ENCODE measurements at regions not wholly inside any gene's neighbourhood (a gene's known extent, or its start where the extent isn't known, plus 50 kb on each side); places are given as distances from the start of the nearest gene placed in this dataset.

DNA sequence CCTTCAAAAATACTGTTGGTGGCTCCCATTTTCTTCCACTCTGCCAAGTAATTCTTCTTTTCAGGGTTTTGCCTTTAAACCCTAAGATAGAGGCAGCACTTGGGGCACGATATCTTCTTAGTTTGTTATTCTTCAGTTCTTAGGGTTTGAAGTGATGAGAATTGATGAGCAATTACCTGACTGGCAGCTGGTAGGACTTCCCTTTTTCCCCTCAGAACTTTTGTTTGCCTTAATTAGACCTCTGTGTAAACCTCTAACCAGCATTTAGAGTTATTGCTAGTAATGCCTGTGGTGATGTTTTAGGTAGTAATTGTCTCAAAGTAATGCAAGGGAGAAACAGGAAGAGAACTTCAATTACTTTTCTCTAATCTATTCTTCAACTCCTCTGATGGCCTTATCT lies 683.5 kb downstream of the RPL10L start:
- no peaks in the 10 kb centered on the region for H3F3A ChIP-seq (ENCODE audit: insufficient read depth)
- H3K79me2 ChIP-seq (ENCODE audit: insufficient read depth, low read length): no peaks in the 10 kb centered on the region
- H3K4me2 ChIP-seq (ENCODE audit: low read depth, low read length, poor library complexity, severe bottlenecking): no peak overlapping the region
- peaks cover 5% of the 10 kb centered on the region; the same call in 1 of the 2 replicates for H3K9me3 ChIP-seq (ENCODE audit: insufficient read depth, low read length)
- no peak overlapping the region for H3K27ac ChIP-seq (ENCODE audit: low read depth, low read length)
- no peaks in the 10 kb centered on the region for H3K9me2 ChIP-seq (replicated peaks; ENCODE audit: insufficient read depth, low read length)
- H3K4me3 ChIP-seq (ENCODE audit: insufficient read depth, low read length, poor library complexity, severe bottlenecking): no peak overlapping the region
- no peak overlapping the region for H3K9ac ChIP-seq (ENCODE audit: low read length)
- TF ChIP-seq EZH2phosphoT487 (conservative IDR thresholded peaks at IDR 0.05; ENCODE audit: low read length): no peak
- TF ChIP-seq, protein P1, sequence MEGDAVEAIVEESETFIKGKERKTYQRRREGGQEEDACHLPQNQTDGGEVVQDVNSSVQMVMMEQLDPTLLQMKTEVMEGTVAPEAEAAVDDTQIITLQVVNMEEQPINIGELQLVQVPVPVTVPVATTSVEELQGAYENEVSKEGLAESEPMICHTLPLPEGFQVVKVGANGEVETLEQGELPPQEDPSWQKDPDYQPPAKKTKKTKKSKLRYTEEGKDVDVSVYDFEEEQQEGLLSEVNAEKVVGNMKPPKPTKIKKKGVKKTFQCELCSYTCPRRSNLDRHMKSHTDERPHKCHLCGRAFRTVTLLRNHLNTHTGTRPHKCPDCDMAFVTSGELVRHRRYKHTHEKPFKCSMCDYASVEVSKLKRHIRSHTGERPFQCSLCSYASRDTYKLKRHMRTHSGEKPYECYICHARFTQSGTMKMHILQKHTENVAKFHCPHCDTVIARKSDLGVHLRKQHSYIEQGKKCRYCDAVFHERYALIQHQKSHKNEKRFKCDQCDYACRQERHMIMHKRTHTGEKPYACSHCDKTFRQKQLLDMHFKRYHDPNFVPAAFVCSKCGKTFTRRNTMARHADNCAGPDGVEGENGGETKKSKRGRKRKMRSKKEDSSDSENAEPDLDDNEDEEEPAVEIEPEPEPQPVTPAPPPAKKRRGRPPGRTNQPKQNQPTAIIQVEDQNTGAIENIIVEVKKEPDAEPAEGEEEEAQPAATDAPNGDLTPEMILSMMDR (IDR thresholded peaks at IDR 0.05; ENCODE audit: insufficient read depth, low read length, poor library complexity, severe bottlenecking): no peak
- H2AFZ ChIP-seq (ENCODE audit: low read depth, low read length, severe bottlenecking): no peak overlapping the region
- no peaks in the 10 kb centered on the region for H3K36me3 ChIP-seq (ENCODE audit: low read length)
- no peaks in the 10 kb centered on the region for H3K27me3 ChIP-seq (ENCODE audit: low read length)
- no peaks in the 10 kb centered on the region for H4K20me1 ChIP-seq (ENCODE audit: low read depth, low read length)

DNA sequence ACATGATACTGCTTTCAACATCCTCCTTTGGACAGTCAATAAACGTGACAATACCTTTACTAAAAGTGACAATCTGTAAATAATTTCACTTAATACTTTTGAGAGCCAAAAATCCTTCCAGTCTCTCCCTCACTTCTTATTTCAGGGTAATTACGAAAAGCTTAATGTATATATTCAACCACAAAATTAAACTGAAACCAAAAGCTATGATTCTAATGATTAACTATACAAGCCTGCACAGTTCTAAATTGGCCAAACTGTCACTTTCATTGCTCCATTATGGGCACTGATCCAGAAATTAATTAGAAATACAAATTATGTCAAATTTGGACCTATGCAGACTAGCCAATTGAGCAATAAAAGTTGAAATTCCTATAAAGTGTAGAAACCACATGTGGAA lies 696.5 kb upstream of the MIS18BP1 start:
- H3K9me2 ChIP-seq (replicated peaks; ENCODE audit: insufficient read depth, low read length): no peaks in the 10 kb centered on the region
- no peaks in the 10 kb centered on the region for H4K20me1 ChIP-seq (ENCODE audit: low read depth, low read length)
- H3K9me3 ChIP-seq (ENCODE audit: insufficient read depth, low read length): no peaks in the 10 kb centered on the region
- no peak overlapping the region for H2AFZ ChIP-seq (ENCODE audit: low read depth, low read length, severe bottlenecking)
- no peak for TF ChIP-seq EZH2phosphoT487 (conservative IDR thresholded peaks at IDR 0.05; ENCODE audit: low read length)
- TF ChIP-seq, protein P1 (IDR thresholded peaks at IDR 0.05; ENCODE audit: insufficient read depth, low read length, poor library complexity, severe bottlenecking): no peak
- no peak overlapping the region for H3K4me2 ChIP-seq (ENCODE audit: low read depth, low read length, poor library complexity, severe bottlenecking)
- H3K27ac ChIP-seq (ENCODE audit: low read depth, low read length): no peak overlapping the region
- H3K27me3 ChIP-seq (ENCODE audit: low read length): no peaks in the 10 kb centered on the region
- H3K4me3 ChIP-seq (ENCODE audit: insufficient read depth, low read length, poor library complexity, severe bottlenecking): no peak overlapping the region
- H3K36me3 ChIP-seq (ENCODE audit: low read length): no peaks in the 10 kb centered on the region
- no peaks in the 10 kb centered on the region for H3F3A ChIP-seq (ENCODE audit: insufficient read depth)
- H3K79me2 ChIP-seq (ENCODE audit: insufficient read depth, low read length): no peaks in the 10 kb centered on the region
- no peak overlapping the region for H3K9ac ChIP-seq (ENCODE audit: low read length)

DNA sequence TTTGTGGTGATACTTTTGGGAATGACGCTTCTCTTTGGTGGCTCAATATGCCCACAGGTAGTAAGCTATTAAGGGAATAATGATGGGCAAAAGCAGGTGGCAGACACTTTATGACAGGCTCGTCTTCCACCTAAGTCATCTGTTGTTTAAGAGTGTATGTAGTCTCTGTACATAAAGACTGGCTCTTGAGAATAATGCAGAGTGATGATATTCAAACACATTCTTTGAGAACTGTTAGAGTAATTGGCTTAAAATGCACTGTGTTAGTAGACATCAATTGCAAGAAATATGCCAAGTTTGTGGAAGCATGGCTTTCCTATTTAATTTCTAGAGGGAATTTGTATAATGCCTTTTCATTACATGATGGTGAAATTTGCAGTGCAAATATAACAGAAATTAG lies 694.8 kb upstream of the MIS18BP1 start:
- no peaks in the 10 kb centered on the region for H3F3A ChIP-seq (ENCODE audit: insufficient read depth)
- H3K79me2 ChIP-seq (ENCODE audit: insufficient read depth, low read length): no peaks in the 10 kb centered on the region
- H3K9ac ChIP-seq (ENCODE audit: low read length): no peak overlapping the region
- H3K4me2 ChIP-seq (ENCODE audit: low read depth, low read length, poor library complexity, severe bottlenecking): no peak overlapping the region
- TF ChIP-seq EZH2phosphoT487 (conservative IDR thresholded peaks at IDR 0.05; ENCODE audit: low read length): no peak
- TF ChIP-seq, protein P1 (IDR thresholded peaks at IDR 0.05; ENCODE audit: insufficient read depth, low read length, poor library complexity, severe bottlenecking): no peak
- H3K9me3 ChIP-seq (ENCODE audit: insufficient read depth, low read length): no peaks in the 10 kb centered on the region
- H3K27me3 ChIP-seq (ENCODE audit: low read length): no peaks in the 10 kb centered on the region
- no peak overlapping the region for H3K4me3 ChIP-seq (ENCODE audit: insufficient read depth, low read length, poor library complexity, severe bottlenecking)
- H3K36me3 ChIP-seq (ENCODE audit: low read length): no peaks in the 10 kb centered on the region
- no peaks in the 10 kb centered on the region for H3K9me2 ChIP-seq (replicated peaks; ENCODE audit: insufficient read depth, low read length)
- H4K20me1 ChIP-seq (ENCODE audit: low read depth, low read length): no peaks in the 10 kb centered on the region
- no peak overlapping the region for H3K27ac ChIP-seq (ENCODE audit: low read depth, low read length)
- H2AFZ ChIP-seq (ENCODE audit: low read depth, low read length, severe bottlenecking): no peak overlapping the region
